ENCODE measurements at regions not wholly inside any gene's neighbourhood (a gene's known extent, or its start where the extent isn't known, plus 50 kb on each side); places are given as distances from the start of the nearest gene placed in this dataset.

GRCh38 chr10:59562126-59562525 lies 147.5 kb downstream of the SLC16A9 start:
- Histone ChIP-seq H3K4me2 (ENCODE audit: low read length) (no peak overlapping the region), H2AFZ (ENCODE audit: low read length) (no peak overlapping the region), H3K27me3 (ENCODE audit: insufficient read depth, low read length) (no peaks in the 10 kb centered on the region), H3K4me1 (ENCODE audit: insufficient read depth, low read length, severe bottlenecking) (no peaks in the 10 kb centered on the region), H3K4me3 (ENCODE audit: low read depth, low read length, poor library complexity, severe bottlenecking) (no peak overlapping the region), H3K9me3 (ENCODE audit: low read length) (no peaks in the 10 kb centered on the region), H3K27ac (ENCODE audit: low read depth, low read length, poor library complexity, severe bottlenecking) (no peak overlapping the region), H4K20me1 (ENCODE audit: insufficient read depth, low read length) (no peaks in the 10 kb centered on the region), H3K36me3 (ENCODE audit: insufficient read depth, low read length) (no peaks in the 10 kb centered on the region), H3K79me2 (ENCODE audit: insufficient read depth, low read length) (no peaks in the 10 kb centered on the region), H3K9ac (ENCODE audit: low read length) (no peak overlapping the region), H3F3A (ENCODE audit: insufficient read depth, low read length) (no peaks in the 10 kb centered on the region), H3K9me2 (ENCODE audit: low read depth, low read length) (no peaks in the 10 kb centered on the region)
- TF ChIP-seq EZH2 (IDR thresholded peaks at IDR 0.05; ENCODE audit: borderline replicate concordance, low read length) (no peak), CTCF (IDR thresholded peaks at IDR 0.05; ENCODE audit: low read length) (no peak)

GRCh38 chr10:59561477-59562121 lies 148.1 kb downstream of the SLC16A9 start:
- Histone ChIP-seq H3K9me2 (ENCODE audit: low read depth, low read length) (no peaks in the 10 kb centered on the region), H3K9ac (ENCODE audit: low read length) (no peak overlapping the region), H3K4me1 (ENCODE audit: insufficient read depth, low read length, severe bottlenecking) (no peaks in the 10 kb centered on the region), H3F3A (ENCODE audit: insufficient read depth, low read length) (no peaks in the 10 kb centered on the region), H3K4me2 (ENCODE audit: low read length) (no peak overlapping the region), H3K36me3 (ENCODE audit: insufficient read depth, low read length) (no peaks in the 10 kb centered on the region), H3K4me3 (ENCODE audit: low read depth, low read length, poor library complexity, severe bottlenecking) (no peak overlapping the region), H2AFZ (ENCODE audit: low read length) (no peak overlapping the region), H3K9me3 (ENCODE audit: low read length) (no peaks in the 10 kb centered on the region), H3K27me3 (ENCODE audit: insufficient read depth, low read length) (no peaks in the 10 kb centered on the region), H3K79me2 (ENCODE audit: insufficient read depth, low read length) (no peaks in the 10 kb centered on the region), H3K27ac (ENCODE audit: low read depth, low read length, poor library complexity, severe bottlenecking) (no peak overlapping the region), H4K20me1 (ENCODE audit: insufficient read depth, low read length) (no peaks in the 10 kb centered on the region)
- TF ChIP-seq CTCF (IDR thresholded peaks at IDR 0.05; ENCODE audit: low read length): no peak
- TF ChIP-seq EZH2 (IDR thresholded peaks at IDR 0.05; ENCODE audit: borderline replicate concordance, low read length): no peak

GRCh38 chr10:59560990-59561389 lies 148.7 kb downstream of the SLC16A9 start:
- no peak overlapping the region for H2AFZ ChIP-seq (ENCODE audit: low read length)

More at GRCh38 chr10:59560990-59561389, 148.7 kb downstream of the SLC16A9 start:
- Histone ChIP-seq H4K20me1 (ENCODE audit: insufficient read depth, low read length) (no peaks in the 10 kb centered on the region), H3K9me2 (ENCODE audit: low read depth, low read length) (no peaks in the 10 kb centered on the region), H3K36me3 (ENCODE audit: insufficient read depth, low read length) (no peaks in the 10 kb centered on the region), H3K27me3 (ENCODE audit: insufficient read depth, low read length) (no peaks in the 10 kb centered on the region), H3K4me2 (ENCODE audit: low read length) (no peak overlapping the region), H3F3A (ENCODE audit: insufficient read depth, low read length) (no peaks in the 10 kb centered on the region), H3K4me3 (ENCODE audit: low read depth, low read length, poor library complexity, severe bottlenecking) (no peak overlapping the region), H3K9me3 (ENCODE audit: low read length) (no peaks in the 10 kb centered on the region), H3K9ac (ENCODE audit: low read length) (no peak overlapping the region), H3K4me1 (ENCODE audit: insufficient read depth, low read length, severe bottlenecking) (no peaks in the 10 kb centered on the region), H3K79me2 (ENCODE audit: insufficient read depth, low read length) (no peaks in the 10 kb centered on the region), H3K27ac (ENCODE audit: low read depth, low read length, poor library complexity, severe bottlenecking) (no peak overlapping the region)
- TF ChIP-seq EZH2 (IDR thresholded peaks at IDR 0.05; ENCODE audit: borderline replicate concordance, low read length) (no peak), CTCF (IDR thresholded peaks at IDR 0.05; ENCODE audit: low read length) (no peak)

All from OCI-LY1 (cell line).